HS-5 (cell line): ENCODE measurements at regions not wholly inside any gene's neighbourhood (a gene's known extent, or its start where the extent isn't known, plus 50 kb on each side); places are given as distances from the start of the nearest gene placed in this dataset.

Source experiments
- DNase-seq: peaks from one replicate; pipeline ENCODE4 v3.0.0-alpha.2; 2012; ENCODE audit warnings: low read depth

DNA sequence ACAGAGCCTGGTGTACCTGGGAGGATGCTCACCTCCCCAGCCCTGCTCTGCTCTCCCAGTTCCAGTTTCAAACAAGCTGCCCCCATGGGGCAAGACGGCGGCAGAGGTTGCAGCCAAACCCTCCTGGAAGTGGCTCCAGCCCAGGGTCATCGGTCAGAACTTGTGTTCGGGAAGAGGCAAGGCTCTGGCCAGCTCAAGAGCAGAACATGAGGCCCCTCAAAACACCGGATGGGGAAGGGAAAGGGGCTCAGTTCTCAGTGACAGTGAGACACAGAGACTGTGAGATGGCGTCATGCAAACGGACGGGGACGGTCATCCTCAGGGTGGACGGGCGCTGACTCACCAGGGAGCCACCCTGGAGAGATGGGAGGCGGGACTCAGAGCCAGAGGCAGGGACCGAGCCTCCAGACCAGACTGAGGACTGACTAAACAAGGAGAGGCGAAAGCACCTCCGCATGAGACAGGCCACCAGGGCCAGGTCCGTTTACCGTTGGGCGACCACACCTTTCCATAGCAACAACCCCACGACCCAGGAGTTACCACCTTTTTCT is 63.9 kb upstream of the GALNT9 start:
- no peak for DNase-seq

DNA sequence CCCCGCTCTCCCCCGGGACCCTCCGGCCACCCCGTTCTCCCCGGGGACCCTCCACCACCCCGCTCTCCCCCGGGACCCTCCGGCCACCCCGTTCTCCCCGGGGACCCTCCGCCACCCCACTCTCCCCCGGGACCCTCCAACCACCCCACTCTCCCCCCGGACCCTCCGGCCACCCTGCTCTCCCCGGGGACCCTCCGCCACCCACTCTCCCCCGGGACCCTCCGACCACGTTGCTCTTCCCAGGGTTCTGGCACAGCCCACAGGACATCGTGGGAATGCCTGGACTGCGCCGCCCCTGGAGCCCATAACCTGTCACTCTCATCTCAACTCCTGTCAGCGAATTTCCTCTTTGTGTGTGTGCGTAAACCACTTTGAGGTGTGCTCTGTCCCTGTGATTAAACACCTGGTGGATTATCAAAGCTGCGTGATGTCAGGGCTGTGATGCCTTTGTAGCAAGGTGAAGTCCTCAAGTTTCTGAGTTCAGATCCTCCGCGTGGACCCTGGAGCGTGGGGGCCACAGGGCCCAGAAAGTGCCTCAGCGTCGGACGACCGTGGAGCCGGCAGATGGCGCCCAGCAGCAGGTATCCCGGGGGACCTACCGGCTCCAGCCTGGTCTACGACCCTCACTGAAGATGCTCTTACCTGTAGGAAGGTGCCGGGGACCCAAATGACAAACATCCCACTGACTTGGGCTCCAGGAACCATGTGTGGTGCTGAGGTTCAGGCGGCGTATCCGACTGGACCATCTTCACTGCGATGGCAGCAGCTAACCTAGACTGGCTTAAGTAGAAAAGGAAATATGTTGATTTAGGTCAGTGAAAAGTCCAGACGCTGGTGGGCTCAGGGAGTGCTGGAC is 63.2 kb upstream of the GALNT9 start:
- no peak for DNase-seq

DNA sequence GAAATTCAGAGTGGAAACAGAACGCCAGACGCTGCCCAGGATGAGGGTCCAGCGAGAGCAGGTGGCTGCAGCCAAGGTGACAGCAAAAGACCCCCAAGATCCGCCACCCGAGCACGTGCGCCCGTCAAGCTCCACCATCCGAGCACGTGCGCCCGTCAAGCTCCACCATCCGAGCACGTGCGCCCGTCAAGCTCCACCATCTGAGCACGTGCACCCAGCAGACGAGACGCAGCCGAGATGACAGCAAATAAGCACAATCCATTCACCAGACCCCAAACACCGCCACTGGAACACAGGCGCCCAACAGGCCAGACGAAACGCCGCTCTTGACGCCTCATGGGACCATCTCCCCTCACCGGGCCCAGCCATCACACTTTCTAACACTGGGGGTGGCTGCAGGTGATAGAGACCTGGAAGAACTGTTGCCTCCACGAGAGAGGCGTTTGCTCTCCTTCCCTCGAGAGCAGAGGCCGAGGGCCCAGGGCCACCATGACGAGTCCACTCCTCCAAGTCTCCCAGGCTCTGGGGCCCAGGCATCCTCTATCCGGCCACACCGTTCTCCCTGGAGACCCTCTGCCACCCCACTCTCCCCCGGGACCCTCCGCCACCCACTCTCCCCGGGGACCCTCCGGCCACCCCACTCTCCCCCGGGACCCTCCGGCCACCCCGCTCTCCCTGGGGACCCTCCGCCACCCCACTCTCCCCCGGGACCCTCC is 62.1 kb upstream of the GALNT9 start:
- no peak for DNase-seq

DNA sequence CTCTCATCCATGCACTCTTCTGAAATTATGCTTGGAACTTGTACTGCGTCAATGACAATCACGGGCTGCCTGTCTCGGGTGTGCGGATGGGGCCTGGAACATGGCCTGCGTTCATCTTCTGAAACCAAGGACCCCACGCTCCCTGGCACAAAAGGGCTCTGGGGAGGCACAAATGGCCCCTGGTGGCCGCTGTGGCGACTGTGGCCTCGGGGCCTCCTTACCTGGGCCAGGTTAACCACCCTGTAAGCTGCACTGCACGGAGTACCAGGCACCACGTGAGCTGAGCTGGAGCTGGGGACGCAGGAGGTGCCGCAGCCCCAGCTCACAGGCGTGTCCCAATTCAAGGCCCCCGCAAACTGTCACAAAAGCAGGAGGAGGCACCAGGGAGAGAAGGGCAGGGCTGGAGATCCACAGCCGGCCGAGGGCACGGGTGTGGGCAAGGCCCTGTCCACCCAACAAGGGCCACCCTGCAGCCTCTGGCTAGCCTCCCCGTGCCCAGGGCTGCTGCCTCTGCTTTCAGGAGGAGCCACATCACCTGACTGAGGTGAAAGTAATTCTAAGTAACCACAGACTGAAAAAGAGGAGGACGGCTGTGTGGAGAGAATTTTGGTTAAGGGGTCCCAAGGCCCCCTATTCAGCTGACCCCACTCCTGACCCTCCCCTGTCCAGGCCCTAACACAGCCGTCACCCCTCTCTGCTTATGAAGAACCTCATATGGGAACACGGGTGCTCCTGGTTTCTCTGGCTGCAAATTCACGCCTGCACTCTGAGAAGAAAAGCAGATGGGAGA is 61.1 kb upstream of the GALNT9 start:
- DNase-seq: no peak

DNA sequence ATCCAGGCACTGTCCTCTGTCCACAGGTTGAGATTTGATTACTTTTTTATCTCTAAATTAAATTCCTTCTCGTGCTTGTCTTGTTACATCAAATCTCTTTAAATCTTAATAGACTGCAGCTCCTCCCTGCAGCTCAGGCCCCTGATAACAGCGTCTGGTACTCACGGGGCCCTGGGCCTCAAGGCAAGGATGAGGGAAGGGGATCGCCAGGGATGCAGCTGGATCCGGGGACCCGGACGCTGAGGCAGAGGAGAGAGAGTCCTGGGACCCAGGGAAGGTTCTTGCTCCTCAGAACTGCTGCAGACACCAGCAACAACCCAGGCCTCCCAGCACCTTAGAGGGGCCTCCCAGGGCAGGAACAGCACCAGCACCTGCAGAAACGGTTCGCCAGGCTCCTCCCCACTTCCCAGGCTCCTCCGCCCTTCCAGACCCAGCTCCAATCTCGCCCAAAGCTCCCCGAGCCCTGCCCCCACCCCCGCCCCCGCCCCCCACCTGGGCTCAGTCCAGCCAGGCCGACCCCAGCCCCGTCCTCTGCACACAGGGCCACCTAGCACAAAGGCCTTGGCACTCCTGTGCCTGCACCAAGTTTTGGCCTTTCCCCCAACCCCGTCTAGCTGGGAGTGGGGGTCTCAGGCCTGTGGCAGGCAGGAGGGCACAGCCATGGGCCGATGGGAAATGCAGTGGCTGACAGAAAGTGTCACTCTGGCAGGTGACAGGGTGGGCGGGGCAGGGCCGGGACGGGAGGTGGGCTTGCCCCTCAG is 60.3 kb upstream of the GALNT9 start:
- no peak for DNase-seq

DNA sequence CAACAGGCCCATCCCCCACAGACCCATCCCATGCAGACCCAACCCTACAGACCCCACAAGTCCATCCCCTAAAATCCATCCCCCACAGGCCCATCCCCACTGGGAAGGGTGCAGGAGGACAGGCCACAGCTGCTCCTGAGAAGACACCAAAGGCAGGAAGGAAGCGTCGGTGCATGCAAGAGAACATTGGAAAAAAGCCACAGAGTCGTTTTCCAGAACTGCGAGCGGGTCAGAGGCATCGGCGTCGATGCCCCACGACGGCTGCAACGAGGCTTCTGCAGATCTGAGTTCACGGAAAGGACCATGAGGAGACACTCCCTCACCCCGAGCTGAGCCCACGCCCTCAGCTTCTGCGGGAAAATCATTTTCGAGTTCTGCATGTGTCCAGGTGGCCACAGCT is 59.6 kb upstream of the GALNT9 start:
- DNase-seq: no peak

DNA sequence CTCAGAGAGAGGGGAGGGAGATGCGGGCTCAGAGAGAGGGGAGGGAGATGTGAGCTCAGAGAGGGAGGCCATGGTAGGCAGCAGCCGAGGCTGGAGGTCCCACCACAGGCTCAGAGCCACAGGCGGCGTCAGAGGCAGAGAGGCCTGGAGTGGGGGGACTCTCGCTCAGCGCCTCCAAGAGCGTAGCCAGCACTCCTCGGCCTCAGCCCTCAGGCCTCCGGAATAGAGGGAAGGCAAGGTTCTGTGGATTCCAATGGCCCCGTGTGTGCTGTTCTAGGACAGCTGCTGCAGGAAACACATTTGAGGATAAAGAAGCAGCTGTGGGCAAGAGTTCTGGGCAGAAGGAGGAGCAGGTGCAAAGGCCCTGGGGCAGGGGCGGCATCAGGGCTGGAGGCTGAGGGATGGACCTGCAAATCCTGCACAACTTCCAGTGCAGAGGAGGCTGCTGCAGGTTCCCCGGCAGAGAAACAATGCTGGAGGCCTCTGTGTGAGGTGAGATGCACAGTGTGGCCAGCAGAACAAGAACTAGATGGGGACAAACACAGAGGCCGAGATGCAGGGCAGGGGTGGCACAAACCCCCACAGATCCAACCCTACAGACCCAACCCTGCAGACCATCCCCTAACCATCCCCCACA is 59.1 kb upstream of the GALNT9 start:
- DNase-seq: no peak

DNA sequence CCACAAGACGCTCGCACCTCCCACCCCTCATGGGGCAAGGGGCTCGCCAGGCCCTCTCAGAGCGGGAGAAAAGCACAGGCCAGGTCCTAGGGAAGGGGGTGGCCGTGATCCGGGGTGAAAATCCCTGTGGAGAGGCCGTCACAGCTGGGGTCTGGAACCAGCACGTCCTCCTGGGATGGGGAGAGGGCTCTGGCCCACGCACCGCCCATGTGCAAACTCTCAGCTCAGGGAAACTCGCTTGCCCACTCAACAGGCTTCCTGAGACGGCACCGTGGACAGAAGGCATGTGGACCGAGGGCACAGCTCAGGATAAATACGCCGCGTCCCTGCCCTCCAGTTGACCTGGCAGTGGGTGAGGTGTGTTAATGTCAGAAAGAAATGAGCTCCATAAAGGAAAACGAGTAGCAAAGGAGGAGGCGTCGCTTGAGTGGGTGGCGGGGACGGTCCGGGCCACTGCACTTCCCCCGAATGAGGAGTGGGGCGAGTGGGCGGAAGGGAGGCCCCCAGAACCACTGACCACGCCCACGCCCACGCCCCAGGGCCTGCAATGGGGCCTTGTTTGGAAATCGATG is 57.6 kb upstream of the GALNT9 start:
- no peak for DNase-seq

DNA sequence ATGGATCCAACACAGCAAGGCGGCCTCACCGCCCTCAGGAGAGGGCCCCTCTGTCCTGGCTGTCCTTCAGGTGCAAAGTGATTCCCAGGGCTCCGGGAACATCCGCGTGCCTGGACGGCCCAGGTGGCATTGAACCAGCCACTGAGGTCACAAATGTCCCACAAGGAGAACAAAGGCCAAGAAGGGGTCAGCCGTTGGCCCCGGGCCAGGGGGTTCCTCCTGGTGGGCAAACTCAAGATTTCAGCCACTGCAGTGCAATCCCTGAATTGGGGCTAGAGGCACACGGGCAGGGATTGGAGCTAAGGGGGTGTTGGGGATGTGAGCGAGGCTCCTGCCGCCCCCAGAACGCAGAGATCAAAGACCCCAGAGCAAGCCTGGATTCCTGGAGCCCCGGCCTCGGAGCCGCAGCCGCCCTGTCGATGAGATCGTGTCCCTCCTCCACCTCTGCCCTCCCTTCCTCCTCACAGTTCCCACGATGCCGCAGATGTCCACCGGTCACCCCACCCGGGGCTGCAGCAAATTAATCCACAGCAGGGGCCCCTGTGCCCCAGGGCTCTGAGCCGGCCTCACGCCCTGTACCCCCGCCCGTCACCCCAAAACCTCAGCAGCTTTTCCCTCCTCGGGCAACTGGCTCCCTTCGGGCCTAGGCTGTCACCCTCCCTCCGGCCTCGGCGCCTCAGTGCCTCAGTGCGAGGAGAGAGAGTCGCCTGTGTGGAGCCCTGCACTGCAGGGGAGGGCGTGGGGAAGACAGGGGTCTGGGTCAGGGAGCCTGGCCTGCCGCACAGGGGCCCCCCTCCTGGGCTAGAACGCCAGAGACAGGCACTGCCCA is 56.7 kb upstream of the GALNT9 start:
- DNase-seq: no peak

DNA sequence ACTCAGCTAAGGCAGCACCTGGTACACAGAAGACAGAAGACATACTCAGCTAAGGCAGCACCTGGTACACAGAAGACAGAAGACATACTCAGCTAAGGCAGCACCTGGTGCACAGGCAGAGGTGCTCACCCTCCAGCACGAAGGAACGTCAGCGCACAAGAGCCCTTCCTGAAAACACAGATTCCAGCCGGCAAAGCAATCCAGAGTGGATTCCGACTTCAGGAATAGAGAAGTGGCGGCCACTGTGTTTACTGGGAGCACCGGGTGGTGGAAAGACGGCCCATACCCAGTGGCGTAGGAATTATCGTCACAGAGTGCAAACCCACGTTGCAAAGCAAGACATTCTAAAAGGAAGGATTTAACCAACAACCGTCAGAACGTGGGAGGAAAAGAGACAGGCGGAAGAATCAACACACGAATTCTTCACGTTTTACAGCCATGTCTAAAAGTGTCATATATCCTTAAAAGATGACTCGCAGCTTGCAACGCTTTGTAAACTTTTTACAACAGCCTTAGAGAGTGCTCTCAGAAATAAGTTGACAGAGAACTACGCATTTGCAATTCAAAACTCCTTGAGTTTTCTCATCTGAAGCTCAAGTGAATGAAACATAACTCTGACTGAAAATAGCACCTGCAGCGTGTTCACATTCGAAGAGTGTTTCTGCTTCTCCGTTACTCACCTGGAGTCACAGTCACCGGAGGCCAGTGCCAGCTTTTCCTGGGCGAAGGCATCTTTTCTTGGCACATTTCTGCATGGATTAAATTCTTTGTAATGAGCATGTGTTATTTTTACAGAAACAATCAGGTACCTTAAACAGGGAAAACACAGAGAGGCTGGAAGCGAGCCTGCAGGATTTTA is 55.8 kb upstream of the GALNT9 start:
- no peak for DNase-seq

DNA sequence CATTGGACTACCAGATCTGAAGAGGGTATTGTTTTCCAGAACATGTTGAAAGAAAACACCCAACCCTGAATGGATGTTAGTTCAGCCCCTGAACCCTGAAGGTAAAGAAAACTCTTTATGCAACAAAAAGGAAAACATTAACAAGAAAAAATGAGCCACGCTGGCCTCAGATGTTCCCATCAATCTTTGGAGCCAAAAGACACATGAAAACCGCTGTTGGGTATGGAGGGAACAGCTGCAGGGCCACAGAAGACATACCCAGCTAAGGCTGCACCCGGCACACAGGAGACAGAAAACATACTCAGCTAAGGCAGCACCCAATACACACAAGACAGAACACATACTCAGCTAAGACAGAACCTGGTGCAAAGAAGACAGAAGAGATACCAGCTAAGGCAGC is 51.3 kb upstream of the GALNT9 start:
- no peak for DNase-seq

DNA sequence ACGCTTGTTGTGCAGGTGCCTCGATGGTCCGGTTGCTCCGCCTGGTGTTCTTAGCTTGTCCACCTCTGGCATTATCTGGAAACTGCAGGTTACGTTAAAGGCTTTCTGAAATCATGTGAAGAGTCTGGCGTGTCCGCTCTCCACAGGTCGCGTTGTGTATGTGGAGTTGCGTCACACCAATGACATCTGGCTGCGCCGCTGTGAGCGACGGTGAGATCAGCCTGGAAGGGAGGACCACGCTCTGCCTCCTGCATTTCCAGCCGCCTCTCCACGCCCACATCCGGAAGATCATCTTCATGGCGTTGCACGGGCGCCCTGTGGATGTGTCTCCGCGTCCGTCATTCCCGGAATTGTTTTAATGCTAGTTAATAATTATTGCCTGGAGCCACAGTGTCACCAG is 50.6 kb upstream of the GALNT9 start:
- DNase-seq: no peak

DNA sequence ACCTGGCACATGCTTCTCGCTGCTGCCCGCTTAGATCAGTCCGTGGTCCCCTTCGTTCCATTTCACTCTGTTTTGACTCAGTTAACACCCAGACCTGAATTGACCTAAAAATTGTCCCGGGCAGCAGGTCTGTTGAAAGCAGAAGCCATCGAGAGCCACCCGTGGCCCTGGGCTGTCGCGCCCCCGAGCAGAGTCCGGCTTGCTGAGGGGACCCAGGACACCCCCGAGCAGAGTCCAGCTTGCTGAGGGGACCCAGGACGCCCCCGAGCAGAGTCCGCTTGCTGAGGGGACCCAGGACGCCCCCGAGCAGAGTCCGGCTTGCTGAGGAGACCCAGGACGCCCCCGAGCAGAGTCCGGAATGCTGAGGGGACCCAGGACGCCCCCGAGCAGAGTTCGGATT is 50.2 kb upstream of the GALNT9 start:
- DNase-seq: no peak
